Testis (tissue), 2 donors: ENCODE measurements at regions not wholly inside any gene's neighbourhood (a gene's known extent, or its start where the extent isn't known, plus 50 kb on each side); places are given as distances from the start of the nearest gene placed in this dataset.

ENCODE experiments used
- CTCF ChIP-seq, 3 experiments: fragments of 450-650 bp in 2 of 3; fragments of 200-600 bp in 1 of 3; sonication (generic) in 1 of 3; IDR thresholded peaks; one replicate each; pipeline ENCODE4 v1.5.1; 2016 to 2019; ENCODE audit warnings: antibody characterized with exemption in 3 of 3, mild to moderate bottlenecking in 2 of 3, moderate library complexity in 1 of 3
- POLR2A ChIP-seq: fragments of 450-650 bp; IDR thresholded peaks from one replicate; pipeline ENCODE4 v1.6.1; 2017; ENCODE audit warnings: antibody characterized with exemption, mild to moderate bottlenecking, moderate library complexity

- TF ChIP-seq CTCF (IDR thresholded peaks at IDR 0.05): no peak
- no peak for TF ChIP-seq POLR2A
Observed at GRCh38 chr20:63099456-63100173, 92.9 kb upstream of the BHLHE23 start.
